H1 (cell line): ENCODE measurements at regions not wholly inside any gene's neighbourhood (a gene's known extent, or its start where the extent isn't known, plus 50 kb on each side); places are given as distances from the start of the nearest gene placed in this dataset.

ENCODE experiments used
- CTCF ChIA-PET: fragments of 300-600 bp; sonication (Branson Sonifier 250); formaldehyde crosslinking; loops from one replicate; lab custom pipeline; 2021; ENCODE audit not compliant: partially characterized antibody; lab: Charles Lee
- POLR2A ChIA-PET: fragments of 300-600 bp; sonication (Branson Sonifier 250); formaldehyde crosslinking; loops from one replicate; lab custom pipeline; 2021; ENCODE audit warnings: inconsistent platforms; ENCODE audit not compliant: partially characterized antibody; lab: Charles Lee
- DNase-seq, 2 experiments: peaks; one replicate each; pipeline versions ENCODE4 v3.0.0 to v3.0.0-alpha.2; 2010 to 2022; ENCODE audit warnings: low spot score in 2 of 2, low read depth in 1 of 2, mixed read lengths in 1 of 2
- FAIRE-seq: peaks from 2 replicates; lab custom pipeline; 2011; peaks lifted over from hg19 to GRCh38; lab: Jason Lieb, UNC
- H2AFZ ChIP-seq: 2 replicates; pipeline ENCODE4 v1.8.1; 2012; ENCODE audit warnings: low read length, inconsistent platforms
- H2AK5ac ChIP-seq: 2 replicates; pipeline ENCODE4 v1.6.1; 2013; ENCODE audit warnings: low read depth, low read length
- H2BK120ac ChIP-seq: replicated peaks from 2 replicates; pipeline ENCODE3; 2013; ENCODE audit warnings: low read depth, low read length, inconsistent platforms
- H2BK12ac ChIP-seq: 2 replicates; pipeline ENCODE4 v1.6.1; 2013; ENCODE audit warnings: low read depth, low read length
- H2BK15ac ChIP-seq: 2 replicates; pipeline ENCODE4 v1.6.1; 2013; ENCODE audit warnings: low read length
- H2BK20ac ChIP-seq: 2 replicates; pipeline ENCODE4 v1.6.1; 2013; ENCODE audit warnings: low read length
- H2BK5ac ChIP-seq: 2 replicates; pipeline ENCODE4 v1.6.1; 2013; ENCODE audit warnings: low read depth, low read length
- H3K14ac ChIP-seq: 2 replicates; pipeline ENCODE4 v1.6.1; 2013; ENCODE audit warnings: inconsistent platforms; ENCODE audit not compliant: insufficient read length
- H3K18ac ChIP-seq: 2 replicates; pipeline ENCODE4 v1.6.1; 2013; ENCODE audit warnings: low read length; ENCODE audit errors: extremely low read depth
- H3K23ac ChIP-seq: 2 replicates; pipeline ENCODE4 v1.6.1; 2013; ENCODE audit warnings: inconsistent platforms; ENCODE audit not compliant: insufficient read length
- H3K23me2 ChIP-seq: 2 replicates; pipeline ENCODE4 v1.6.1; 2013; ENCODE audit warnings: low read depth, low read length
- H3K27ac ChIP-seq: 2 replicates; pipeline ENCODE4 v1.6.1; 2011; ENCODE audit warnings: low read depth, low read length, inconsistent platforms
- H3K27me3 ChIP-seq, 4 experiments: replicated peaks in 1 of 4; 1 replicate in 1 of 4; 2 replicates in 3 of 4; pipeline versions ENCODE4 v1.6.1 to v1.8.1; 2011 to 2013; ENCODE audit warnings: low read length in 3 of 4, mild to moderate bottlenecking in 3 of 4, inconsistent platforms in 2 of 4, mixed read lengths in 2 of 4, moderate library complexity in 1 of 4; ENCODE audit not compliant: control insufficient read depth in 3 of 4, insufficient read depth in 3 of 4; ENCODE audit errors: extremely low read depth in 1 of 4
- H3K36me3 ChIP-seq, 4 experiments: 2 replicates each; pipeline versions ENCODE4 v1.6.1 to v1.8.1; 2011 to 2013; ENCODE audit warnings: mild to moderate bottlenecking in 4 of 4, low read length in 3 of 4, moderate library complexity in 2 of 4, control low read depth in 1 of 4, inconsistent platforms in 1 of 4; ENCODE audit not compliant: insufficient read depth in 4 of 4, control insufficient read depth in 2 of 4
- H3K4ac ChIP-seq: replicated peaks from 2 replicates; pipeline ENCODE3; 2013; ENCODE audit warnings: low read length, low read depth, mixed read lengths, inconsistent platforms; ENCODE audit not compliant: insufficient read length
- H3K4me1 ChIP-seq, 4 experiments: replicated peaks in 1 of 4; 1 replicate in 1 of 4; 2 replicates in 3 of 4; pipeline versions ENCODE4 v1.6.1 to v1.8.1; 2011 to 2013; ENCODE audit warnings: low read length in 3 of 4, inconsistent platforms in 2 of 4, mixed read lengths in 1 of 4; ENCODE audit not compliant: insufficient read depth in 4 of 4, control insufficient read depth in 3 of 4
- H3K4me2 ChIP-seq, 2 experiments: 2 replicates each; pipeline versions ENCODE4 v1.6.1 to v1.8.1; 2011 to 2013; ENCODE audit warnings: low read depth in 2 of 2, low read length in 2 of 2, control low read depth in 1 of 2, inconsistent platforms in 1 of 2, mild to moderate bottlenecking in 1 of 2; ENCODE audit not compliant: insufficient read depth in 1 of 2
- H3K4me3 ChIP-seq, 4 experiments: fragments of 200-600, 300-600 bp in 1 of 4; sonication (generic), shearing (Covaris generic), sonication (Bioruptor Twin) in 1 of 4; 2 replicates each; pipeline versions ENCODE4 v1.5.1 to v1.8.1; 2011 to 2016; ENCODE audit warnings: low read length in 4 of 4, low read depth in 3 of 4, control low read depth in 2 of 4, inconsistent platforms in 2 of 4, mild to moderate bottlenecking in 2 of 4, mixed read lengths in 1 of 4, moderate library complexity in 1 of 4; ENCODE audit not compliant: insufficient read depth in 2 of 4; ENCODE audit errors: extremely low read depth in 1 of 4
- H3K56ac ChIP-seq: replicated peaks from 2 replicates; pipeline ENCODE3; 2013; ENCODE audit warnings: low read depth, mild to moderate bottlenecking, mixed read lengths, low read length, inconsistent platforms; ENCODE audit not compliant: insufficient read length
- H3K79me1 ChIP-seq: 2 replicates; pipeline ENCODE4 v1.6.1; 2013; ENCODE audit warnings: low read depth, low read length, control low read depth
- H3K79me2 ChIP-seq, 2 experiments: 2 replicates each; pipeline versions ENCODE4 v1.6.1 to v1.8.1; 2012 to 2013; ENCODE audit warnings: low read length in 2 of 2, mild to moderate bottlenecking in 2 of 2, inconsistent platforms in 1 of 2; ENCODE audit not compliant: insufficient read depth in 2 of 2, control insufficient read depth in 1 of 2
- H3K9ac ChIP-seq, 4 experiments: replicated peaks in 1 of 4; 1 replicate in 1 of 4; 2 replicates in 3 of 4; pipeline versions ENCODE4 v1.6.1 to v1.8.1; 2011 to 2013; ENCODE audit warnings: low read depth in 3 of 4, low read length in 3 of 4, control low read depth in 2 of 4, mild to moderate bottlenecking in 2 of 4, moderate library complexity in 2 of 4, inconsistent platforms in 1 of 4; ENCODE audit errors: extremely low read depth in 1 of 4
- H3K9me3 ChIP-seq, 2 experiments: 2 replicates each; pipeline versions ENCODE4 v1.6.1 to v1.8.1; 2012 to 2013; ENCODE audit warnings: mild to moderate bottlenecking in 2 of 2, moderate library complexity in 2 of 2, control low read depth in 1 of 2, inconsistent platforms in 1 of 2, low read depth in 1 of 2, low read length in 1 of 2, mixed read lengths in 1 of 2; ENCODE audit not compliant: insufficient read depth in 2 of 2
- H4K20me1 ChIP-seq, 2 experiments: replicated peaks in 1 of 2; 2 replicates each; pipeline versions ENCODE3 to v1.8.1; 2011 to 2013; ENCODE audit warnings: inconsistent platforms in 2 of 2, low read length in 2 of 2, mild to moderate bottlenecking in 1 of 2; ENCODE audit not compliant: insufficient read depth in 2 of 2, control insufficient read depth in 1 of 2
- H4K5ac ChIP-seq: 2 replicates; pipeline ENCODE4 v1.6.1; 2013; ENCODE audit warnings: low read length, low read depth, mixed read lengths, inconsistent platforms; ENCODE audit not compliant: insufficient read length
- H4K8ac ChIP-seq: 2 replicates; pipeline ENCODE4 v1.8.0; 2013; ENCODE audit warnings: mild to moderate bottlenecking, moderate library complexity, low read length, inconsistent platforms; ENCODE audit not compliant: insufficient read depth; ENCODE audit errors: extremely low read depth
- H4K91ac ChIP-seq: replicated peaks from 2 replicates; pipeline ENCODE3; 2013; ENCODE audit warnings: low read length, mixed read lengths, inconsistent platforms; ENCODE audit not compliant: insufficient read length
- CBX5 ChIP-seq: fragments of 300-800, 300-1000 bp; sonication (generic); IDR thresholded peaks from 2 replicates; pipeline ENCODE4 v1.7.1; 2016; ENCODE audit warnings: antibody characterized with exemption, low read length, low read depth
- CTBP2 ChIP-seq: IDR thresholded peaks from 2 replicates; pipeline ENCODE4 v1.7.0; 2011; ENCODE audit warnings: borderline replicate concordance, mild to moderate bottlenecking, moderate library complexity, mixed read lengths, low read length; ENCODE audit not compliant: insufficient read depth, insufficient read length
- FOSL1 ChIP-seq: IDR thresholded peaks from 2 replicates; pipeline ENCODE4 v1.6.1; 2011; ENCODE audit warnings: mild to moderate bottlenecking, low read depth, low read length, moderate library complexity; ENCODE audit not compliant: insufficient read depth
- KDM1A ChIP-seq: fragments of 200-600, 300-600 bp; sonication (generic); IDR thresholded peaks from 2 replicates; pipeline ENCODE4 v1.7.1; 2016; ENCODE audit warnings: mild to moderate bottlenecking, low read length, borderline replicate concordance
- KDM5A ChIP-seq: fragments of 200-600 bp; IDR thresholded peaks from 2 replicates; pipeline ENCODE4 v1.7.1; 2012; ENCODE audit warnings: mild to moderate bottlenecking, low read length, inconsistent platforms, mixed read lengths
- POLR2A ChIP-seq, 2 experiments: IDR thresholded peaks; 1 replicate in 1 of 2; 2 replicates in 1 of 2; pipeline ENCODE4 v1.6.1; 2011; ENCODE audit warnings: low read depth in 2 of 2, low read length in 2 of 2, mild to moderate bottlenecking in 2 of 2; ENCODE audit errors: control extremely low read depth in 1 of 2
- RFX5 ChIP-seq: IDR thresholded peaks from 2 replicates; pipeline ENCODE4 v1.6.1; 2011; ENCODE audit warnings: low read depth, low read length, improper control_type of control experiment, borderline replicate concordance
- RNF2 ChIP-seq: fragments of 200-900, 300-1000 bp; sonication (generic); IDR thresholded peaks from 2 replicates; pipeline ENCODE4 v1.7.1; 2016; ENCODE audit warnings: borderline replicate concordance, low read depth, mild to moderate bottlenecking, antibody characterized with exemption, low read length; ENCODE audit not compliant: poor library complexity, severe bottlenecking; ENCODE audit errors: missing control alignments
- SIX5 ChIP-seq: IDR thresholded peaks from 2 replicates; pipeline ENCODE4 v1.6.1; 2011; ENCODE audit warnings: mild to moderate bottlenecking, low read depth, low read length
- SP1 ChIP-seq: IDR thresholded peaks from 2 replicates; pipeline ENCODE4 v1.6.1; 2011; ENCODE audit warnings: low read depth, low read length
- SP4 ChIP-seq: IDR thresholded peaks from 2 replicates; pipeline ENCODE4 v1.6.1; 2012; ENCODE audit warnings: low read length, inconsistent platforms
- TAF1 ChIP-seq: IDR thresholded peaks from 2 replicates; pipeline ENCODE4 v1.6.1; 2011; ENCODE audit warnings: mild to moderate bottlenecking, low read depth, low read length
- TAF7 ChIP-seq: optimal IDR thresholded peaks from 2 replicates; pipeline ENCODE3; 2011; ENCODE audit warnings: low read depth, mild to moderate bottlenecking, inconsistent platforms, low read length, moderate library complexity, borderline replicate concordance
- ZNF274 ChIP-seq: IDR thresholded peaks from 2 replicates; pipeline ENCODE4 v1.7.0; 2012; ENCODE audit warnings: low read length, borderline replicate concordance; ENCODE audit errors: extremely low read depth
- WGBS, 2 experiments: shearing (Covaris generic) in 1 of 2; methylation state at CpG; one replicate each; pipeline versions ENCODE4 v1.1.6 to v1.1.7; 2013 to 2015; ENCODE audit warnings: low lambda C conversion rate in 2 of 2, mixed read lengths in 2 of 2, inconsistent platforms in 1 of 2, low coverage in 1 of 2, missing lambda C conversion rate in 1 of 2; ENCODE audit not compliant: insufficient replicate concordance in 2 of 2, insufficient coverage in 1 of 2, insufficient read length in 1 of 2; ENCODE audit errors: extremely low coverage in 1 of 2, missing lambda C conversion rate in 1 of 2; 5-methylcytosine and 5-hydroxymethylcytosine counted together

DNA sequence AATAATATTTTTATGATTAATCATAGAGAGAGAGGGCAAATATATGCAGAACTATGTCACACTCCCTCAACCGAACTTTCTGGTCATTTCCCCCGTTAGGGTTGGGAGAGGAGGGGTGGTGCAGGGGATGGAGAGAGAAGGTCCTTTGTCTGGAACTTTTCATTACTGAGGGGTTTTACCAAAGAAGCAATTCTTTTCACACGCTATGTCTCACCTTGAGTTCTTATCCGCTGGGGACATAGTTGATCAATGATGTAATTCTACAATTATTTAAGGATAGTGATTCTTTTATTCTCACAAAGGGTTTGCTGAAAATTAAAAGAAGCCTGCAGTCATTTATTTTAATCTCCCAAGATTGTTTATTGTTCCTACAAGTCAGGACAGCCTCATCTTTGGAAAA, 98.3 kb upstream of the RUNX1 start:
- FAIRE-seq (no peak), DNase-seq (no peak)
- H3K27ac ChIP-seq, result no peak overlapping the region
- H4K8ac ChIP-seq, result no peak overlapping the region
- no peak overlapping the region for H3K9ac ChIP-seq
- no peaks in the 10 kb centered on the region for H4K20me1 ChIP-seq
- no peak overlapping the region for H3K23ac ChIP-seq
- ChIA-PET CTCF (no interaction called here), POLR2A (no interaction called here)
- no peak overlapping the region for H3K4me2 ChIP-seq
- H2AFZ ChIP-seq, result no peak overlapping the region
- H2BK12ac ChIP-seq, result no peak overlapping the region
- no peaks in the 10 kb centered on the region for H3K9me3 ChIP-seq
- no peak for TF ChIP-seq TAF1
- no peak for TF ChIP-seq ZNF274
- TF ChIP-seq FOSL1, result no peak
- TF ChIP-seq CTBP2, result no peak
- no peak for TF ChIP-seq CBX5
- no peak for TF ChIP-seq SIX5
- TF ChIP-seq SP4, result no peak
- TF ChIP-seq POLR2A (IDR thresholded peaks at IDR 0.05; ENCODE audit: control extremely low read depth in 1 of 2, low read depth in 2 of 2, low read length in 2 of 2), result no peak
- no peak for TF ChIP-seq TAF7
- no peak for TF ChIP-seq RFX5
- TF ChIP-seq KDM1A, result no peak
- TF ChIP-seq RNF2, result no peak
- TF ChIP-seq KDM5A, result no peak
- no peak for TF ChIP-seq SP1
- 84% methylated on average over 4 of the region's 4 CpGs; no CpG with 5 or more reads in 1 of the 2 experiments for WGBS, 2 experiments
- no peaks in the 10 kb centered on the region for H3K79me2 ChIP-seq
- no peak overlapping the region for H2AK5ac ChIP-seq
- no peak overlapping the region for H3K56ac ChIP-seq
- H2BK5ac ChIP-seq, result no peak overlapping the region
- H2BK120ac ChIP-seq, result no peak overlapping the region
- no peak overlapping the region for H3K4me3 ChIP-seq
- H3K18ac ChIP-seq, result no peak overlapping the region
- H4K91ac ChIP-seq, result no peak overlapping the region
- H3K27me3 ChIP-seq, result no peaks in the 10 kb centered on the region
- H3K4me1 ChIP-seq, result no peaks in the 10 kb centered on the region
- no peaks in the 10 kb centered on the region for H3K36me3 ChIP-seq
- H3K14ac ChIP-seq, result no peak overlapping the region
- no peak overlapping the region for H3K4ac ChIP-seq
- no peak overlapping the region for H4K5ac ChIP-seq
- no peaks in the 10 kb centered on the region for H3K79me1 ChIP-seq
- H2BK15ac ChIP-seq, result no peak overlapping the region
- no peak overlapping the region for H2BK20ac ChIP-seq
- H3K23me2 ChIP-seq, result no peaks in the 10 kb centered on the region
